T1000 (cell line): ENCODE measurements at regions not wholly inside any gene's neighbourhood (a gene's known extent, or its start where the extent isn't known, plus 50 kb on each side); places are given as distances from the start of the nearest gene placed in this dataset.
A peak's percentile ranks its signal among the peaks of the same experiment; 100 is the strongest.
"Not testable (repeated sequence)": the region's sequence is repeated elsewhere in the genome, so short reads cannot be mapped to it uniquely, and the experiment has no call there.

Experiments used
- DNase-seq: peaks from one replicate; lab custom pipeline; 2025; ENCODE audit warnings: mixed read lengths; lab: John Stamatoyannopoulos, UW

- no peak for DNase-seq
Measured at GRCh38 chr20:11682285-11682684, 235.4 kb upstream of the BTBD3 start.

DNA sequence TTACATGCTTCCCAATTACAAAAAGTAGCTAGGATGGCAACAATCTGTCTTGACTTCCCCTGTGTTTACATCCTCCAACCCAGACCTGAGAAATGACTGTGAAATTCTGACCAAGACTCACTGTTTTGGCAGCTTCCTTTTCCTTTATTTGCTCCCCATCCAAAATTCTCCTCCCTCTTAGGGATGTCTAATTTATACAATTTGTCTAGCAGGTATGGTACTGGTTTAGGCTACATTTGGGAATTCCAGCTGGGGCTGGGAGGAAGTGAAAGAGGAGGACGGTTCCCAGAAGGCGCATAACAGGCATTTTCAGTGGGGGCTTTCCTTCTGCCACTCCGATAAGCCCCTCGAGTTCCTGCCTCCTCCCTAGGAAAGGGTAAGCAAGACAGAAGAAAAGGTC lies 231.5 kb upstream of the BTBD3 start:
- no peak for DNase-seq

DNA sequence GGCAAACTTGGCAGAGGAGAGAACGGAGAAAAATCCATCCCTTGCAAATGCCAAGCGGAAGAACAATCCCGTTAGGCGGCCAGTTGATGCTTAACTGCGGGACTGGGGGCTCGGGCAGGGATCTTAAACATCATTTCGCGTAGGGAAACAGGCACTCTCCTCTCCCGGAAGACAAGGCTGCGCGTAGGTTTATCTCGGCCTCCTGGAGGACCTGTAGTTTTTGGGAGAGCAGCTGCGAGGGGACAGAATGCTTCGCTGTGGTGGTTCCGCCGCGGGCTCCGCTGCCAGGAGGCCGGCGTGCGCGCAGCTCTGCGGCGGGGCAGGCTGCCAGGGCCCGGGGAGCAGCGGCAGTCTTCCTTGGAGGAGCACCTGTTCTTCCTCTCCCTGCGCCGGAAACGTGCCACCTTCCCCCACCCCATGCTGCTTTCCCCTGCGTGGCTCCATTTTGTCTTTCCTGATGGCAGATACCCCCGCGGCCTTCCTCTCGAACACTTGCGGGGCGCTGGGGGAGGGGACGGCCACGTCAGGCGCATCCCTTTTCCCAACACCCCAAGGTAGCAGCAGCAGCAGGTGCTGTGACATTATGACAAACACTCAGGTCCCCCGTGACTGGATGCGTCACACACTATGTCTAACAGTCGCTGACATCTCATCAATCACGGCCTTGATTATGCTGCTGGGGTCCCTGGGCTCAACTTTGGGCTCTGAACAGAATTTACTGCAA lies 230.7 kb upstream of the BTBD3 start:
- DNase-seq = no peak

- DNase-seq = no peak
Measured at GRCh38 chr20:11687546-11688292, 230.0 kb upstream of the BTBD3 start.

GRCh38 chr20:11689262-11689661 lies 228.4 kb upstream of the BTBD3 start:
- no peak for DNase-seq

DNA sequence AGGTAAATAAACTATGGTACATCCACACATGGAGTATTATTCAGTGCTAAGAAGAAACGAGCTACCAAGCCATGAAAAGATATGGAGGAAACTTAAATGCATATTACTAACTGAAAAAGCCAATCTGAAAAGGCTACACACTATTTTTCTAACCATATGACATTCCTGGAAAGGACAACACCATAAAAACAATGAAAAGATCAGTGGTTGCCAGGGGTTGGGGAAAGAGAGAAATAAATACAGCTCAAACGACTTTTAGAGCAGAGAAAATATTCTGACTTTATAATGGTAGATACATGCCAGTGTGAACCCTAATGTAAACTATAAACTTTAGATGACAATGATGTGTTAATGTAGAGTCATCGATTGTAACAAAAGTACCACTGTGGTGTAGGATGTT lies 225.9 kb upstream of the BTBD3 start:
- DNase-seq = no peak

GRCh38 chr20:11692567-11692966 lies 225.1 kb upstream of the BTBD3 start:
- DNase-seq = no peak

- DNase-seq = no peak
Measured at GRCh38 chr20:11694467-11694866, 223.2 kb upstream of the BTBD3 start.

GRCh38 chr20:11697055-11697454 lies 220.6 kb upstream of the BTBD3 start:
- DNase-seq = no peak

- no peak for DNase-seq
Measured at GRCh38 chr20:11697646-11698045, 220.0 kb upstream of the BTBD3 start.

- DNase-seq = no peak
Measured at GRCh38 chr20:11698124-11698523, 219.6 kb upstream of the BTBD3 start.

DNA sequence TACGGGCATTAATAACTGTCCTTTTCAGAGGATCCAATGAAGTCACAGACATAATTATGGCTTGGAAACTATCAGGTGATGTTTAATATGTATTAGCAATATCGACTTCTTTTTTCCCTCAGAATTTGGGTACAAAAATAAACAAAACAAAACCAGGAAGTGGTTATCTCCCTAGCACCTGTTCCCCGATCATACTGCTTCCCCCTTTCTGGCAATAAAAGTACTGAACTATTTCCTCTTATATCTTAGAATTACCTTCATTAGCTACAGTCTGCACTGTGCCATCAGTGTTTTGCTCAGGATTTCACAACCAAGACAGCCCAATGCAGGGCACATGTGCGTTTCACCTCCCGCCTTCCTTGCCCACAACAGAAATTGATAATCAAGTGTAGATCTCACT lies 216.9 kb upstream of the BTBD3 start:
- no peak for DNase-seq

GRCh38 chr20:11702721-11703518 lies 214.8 kb upstream of the BTBD3 start:
- DNase-seq = no peak

- DNase-seq = no peak
Measured at GRCh38 chr20:11705512-11705911, 212.2 kb upstream of the BTBD3 start.

DNA sequence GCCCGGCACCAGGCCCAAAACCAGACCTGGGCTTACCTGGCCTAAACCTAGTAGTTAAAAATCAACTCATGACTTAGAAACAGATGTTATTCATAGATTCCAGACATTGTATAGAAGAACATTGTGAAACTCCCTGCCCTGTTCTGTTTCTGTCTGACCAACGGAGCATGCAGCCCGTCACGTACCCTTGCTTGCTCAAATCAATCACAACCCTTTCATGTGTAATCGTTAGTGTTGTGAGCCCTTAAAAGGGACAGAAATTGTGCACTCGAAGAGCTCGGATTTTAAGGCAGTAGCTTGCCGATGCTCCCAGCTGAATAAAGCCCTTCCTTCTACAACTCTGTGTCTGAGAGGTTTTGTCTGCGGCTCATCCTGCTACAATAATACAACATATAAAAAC lies 209.5 kb upstream of the BTBD3 start:
- not testable (repeated sequence) for DNase-seq

DNA sequence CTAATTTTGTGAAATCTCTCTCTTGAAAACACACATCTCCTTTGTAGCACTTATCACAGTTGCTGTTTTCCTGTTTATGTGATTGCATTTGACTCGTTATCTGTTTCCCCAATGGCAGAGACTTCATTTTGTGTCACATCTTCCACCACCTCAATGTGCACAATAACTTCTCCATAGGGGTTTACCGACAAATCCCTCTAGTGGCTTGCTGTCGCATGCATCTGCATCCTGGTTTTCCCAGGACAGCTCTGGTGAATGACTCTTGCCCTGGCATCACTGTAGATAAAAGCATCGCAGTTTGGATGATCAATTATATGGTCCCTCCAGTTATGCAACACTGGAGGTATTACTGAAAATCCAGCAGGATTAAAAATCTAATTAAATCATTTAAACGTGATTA lies 206.5 kb upstream of the BTBD3 start:
- DNase-seq = no peak

- no peak for DNase-seq
Measured at GRCh38 chr20:11712639-11713160, 205.0 kb upstream of the BTBD3 start.

GRCh38 chr20:11714886-11715285 lies 202.8 kb upstream of the BTBD3 start:
- no peak for DNase-seq

DNA sequence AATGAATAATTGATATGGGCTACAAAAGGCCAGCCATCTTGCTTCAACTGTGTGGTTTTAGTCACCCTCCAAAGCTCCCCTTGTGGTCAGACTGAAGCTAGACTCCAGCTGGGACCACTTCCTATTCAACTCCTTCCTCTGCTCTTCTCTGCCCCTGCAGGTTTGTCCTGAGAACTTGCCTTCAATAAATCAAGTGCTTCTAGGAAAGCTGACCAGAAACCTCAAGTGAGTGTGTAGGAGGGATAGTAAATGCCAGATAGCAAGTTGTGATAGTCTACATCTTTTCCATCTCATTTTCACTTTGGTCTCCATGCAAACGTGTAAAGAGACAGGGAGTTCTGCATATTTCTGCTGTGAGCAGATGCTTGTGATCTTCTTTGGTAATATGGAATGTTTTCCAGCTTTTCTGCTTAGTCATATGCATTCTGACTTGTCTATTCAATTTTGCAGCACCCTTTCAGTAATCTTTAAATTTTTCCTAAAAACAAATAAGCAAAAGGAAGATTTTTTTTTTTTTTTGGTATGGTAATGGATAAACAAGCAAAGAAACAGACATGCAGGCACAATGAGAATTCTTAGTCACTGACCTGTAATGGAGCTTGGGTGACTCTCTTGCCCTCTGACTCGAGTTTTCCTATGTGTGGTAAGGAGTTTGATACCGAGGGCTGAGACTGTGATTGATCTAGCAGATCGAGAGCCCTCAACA lies 201.3 kb upstream of the BTBD3 start:
- peak; percentile 43 for DNase-seq

DNA sequence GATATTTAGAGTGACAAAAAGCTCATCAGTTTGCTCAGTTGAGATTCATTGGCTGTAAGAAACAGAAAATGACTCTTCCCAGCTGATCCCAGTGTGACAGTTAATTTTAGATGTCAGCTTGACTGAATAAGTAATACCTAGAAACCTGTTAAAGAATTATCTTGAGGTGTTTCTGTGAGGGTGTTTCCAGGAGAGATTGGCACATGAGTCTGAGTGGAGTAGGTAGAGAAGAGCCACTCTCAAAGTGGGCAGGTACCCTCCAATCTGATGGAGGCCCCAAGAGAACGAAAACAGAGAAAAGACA lies 200.8 kb upstream of the BTBD3 start:
- no peak for DNase-seq

DNA sequence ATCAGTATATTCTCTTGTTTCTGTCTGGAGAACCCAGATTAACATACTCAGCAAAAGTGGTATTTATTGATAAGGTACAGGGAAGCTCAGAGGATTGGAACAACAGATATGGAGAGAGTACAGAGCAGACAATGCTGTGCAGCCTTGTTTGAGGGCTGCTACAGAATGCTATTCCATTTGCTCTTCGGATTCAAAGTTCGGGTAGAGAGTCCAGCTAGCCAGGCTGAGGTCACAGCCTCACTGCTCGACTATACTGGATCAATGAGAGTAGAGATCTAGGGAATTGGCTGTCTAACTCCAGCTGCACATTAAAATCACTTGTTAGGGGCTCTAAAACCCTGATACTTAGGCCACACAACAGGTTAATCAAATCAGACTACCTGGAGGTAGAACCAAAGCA lies 200.1 kb upstream of the BTBD3 start:
- DNase-seq = no peak

DNA sequence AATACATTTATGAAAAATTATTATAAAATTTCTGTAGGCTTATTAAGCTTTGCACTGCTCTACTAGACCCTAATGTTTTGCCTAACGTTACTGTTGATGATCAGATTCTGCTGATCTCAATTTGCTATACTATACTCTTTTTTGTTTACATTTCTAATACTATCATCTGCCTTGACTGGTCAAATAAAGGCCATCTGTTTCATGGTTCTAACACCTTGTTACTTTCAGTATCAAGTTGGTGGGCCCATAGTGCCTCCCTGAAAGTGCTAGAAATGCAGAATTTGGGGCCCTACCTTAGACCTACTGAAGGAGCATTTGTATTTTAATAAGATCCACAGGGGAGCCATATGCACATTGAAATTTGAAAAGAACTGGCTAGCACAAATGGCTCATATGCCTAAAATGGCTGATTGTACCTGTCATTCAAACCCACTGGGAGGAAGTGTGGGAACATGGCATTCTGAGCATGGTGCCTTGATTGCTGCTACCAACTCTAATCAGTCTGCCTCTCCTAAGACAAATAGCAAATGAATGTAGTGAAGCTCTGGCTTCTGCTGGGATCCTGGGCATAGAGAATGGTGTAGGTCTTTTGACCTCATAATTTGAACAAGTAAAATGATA lies 199.1 kb upstream of the BTBD3 start:
- no peak for DNase-seq
